IPS DF 19.7 (cell line): ENCODE measurements at regions not wholly inside any gene's neighbourhood (a gene's known extent, or its start where the extent isn't known, plus 50 kb on each side); places are given as distances from the start of the nearest gene placed in this dataset.
"Not testable (repeated sequence)": the region's sequence is repeated elsewhere in the genome, so short reads cannot be mapped to it uniquely, and the experiment has no call there.

Experiments
- DNase-seq: peaks from one replicate; pipeline ENCODE4 v3.0.0-alpha.2; 2013; ENCODE audit warnings: low read depth, low spot score

DNA sequence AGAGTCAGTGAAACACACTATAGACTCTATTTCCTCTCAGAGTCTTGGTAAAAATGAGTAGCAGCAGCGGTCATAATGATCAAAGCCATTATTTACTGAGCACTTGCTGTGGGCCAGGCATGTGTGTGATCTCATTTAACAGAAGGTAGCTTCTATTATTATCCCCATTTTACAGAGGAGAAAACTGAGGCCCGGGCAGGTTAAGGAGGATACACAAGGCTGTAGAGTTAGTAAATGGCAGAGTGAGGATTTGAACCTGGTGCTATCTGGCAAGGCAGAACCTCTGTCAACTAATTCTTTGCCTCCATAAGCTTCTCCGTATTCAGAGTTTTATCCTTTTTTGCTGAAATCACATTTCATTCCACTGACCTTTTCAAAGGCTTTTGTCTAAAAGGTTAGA lies 122.2 kb upstream of the SALL4 start:
- DNase-seq: no peak

DNA sequence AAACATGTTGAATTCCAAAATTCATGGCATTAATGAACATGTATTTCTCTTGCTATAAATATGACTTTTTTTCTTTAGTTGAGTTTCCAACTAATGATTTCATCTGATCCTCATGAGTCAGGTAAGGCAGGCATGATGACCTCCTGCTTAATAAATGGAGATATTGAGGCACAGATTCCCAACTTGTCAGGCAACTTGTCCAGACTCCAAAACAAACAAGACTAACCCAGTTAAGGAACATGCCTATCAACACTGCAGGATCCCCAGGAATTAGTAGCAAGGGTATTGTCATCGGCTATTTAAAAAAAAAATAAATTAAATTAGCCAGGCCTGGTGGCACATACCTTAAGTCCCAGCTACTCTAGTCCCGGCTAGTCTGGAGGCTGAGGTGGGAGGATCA lies 121.3 kb upstream of the SALL4 start:
- DNase-seq: no peak

DNA sequence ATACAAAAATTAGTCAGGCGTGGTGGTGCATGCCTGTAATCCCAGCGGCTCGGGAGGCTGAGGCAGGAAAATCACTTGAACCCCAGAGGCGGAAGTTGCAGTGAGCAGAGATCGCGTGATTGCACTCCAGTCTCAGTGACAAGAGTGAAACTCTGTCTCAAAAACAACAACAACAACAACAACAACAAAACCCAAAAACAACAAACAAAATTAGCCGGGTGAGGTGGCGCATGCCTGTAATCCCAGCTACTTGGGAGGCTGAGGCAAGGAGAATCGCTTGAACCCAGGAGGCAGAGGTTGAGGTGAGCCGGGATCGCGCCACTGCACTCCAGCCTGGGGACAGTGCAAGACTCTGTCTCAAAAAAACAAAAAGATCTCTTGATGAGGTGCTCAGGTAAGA lies 120.5 kb upstream of the SALL4 start:
- not testable (repeated sequence) for DNase-seq

DNA sequence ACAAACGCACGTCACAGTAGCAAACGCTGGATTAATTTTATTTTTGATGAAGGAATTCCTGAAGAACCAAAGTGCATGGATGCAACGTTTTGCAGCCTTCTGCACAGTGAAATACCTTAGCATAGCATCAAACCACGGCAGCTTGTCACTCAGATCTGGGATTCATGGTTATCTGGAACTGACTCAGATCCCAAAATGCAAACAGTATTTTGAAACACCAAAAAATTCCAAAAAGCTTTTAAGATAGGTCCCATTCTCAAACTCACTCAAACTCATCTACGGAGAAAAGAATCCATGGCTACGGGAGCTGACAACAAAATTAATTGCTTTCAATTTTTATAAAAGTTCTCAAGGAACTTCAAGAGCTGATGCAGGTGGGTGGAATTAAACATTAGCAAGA lies 116.2 kb upstream of the SALL4 start:
- no peak for DNase-seq

DNA sequence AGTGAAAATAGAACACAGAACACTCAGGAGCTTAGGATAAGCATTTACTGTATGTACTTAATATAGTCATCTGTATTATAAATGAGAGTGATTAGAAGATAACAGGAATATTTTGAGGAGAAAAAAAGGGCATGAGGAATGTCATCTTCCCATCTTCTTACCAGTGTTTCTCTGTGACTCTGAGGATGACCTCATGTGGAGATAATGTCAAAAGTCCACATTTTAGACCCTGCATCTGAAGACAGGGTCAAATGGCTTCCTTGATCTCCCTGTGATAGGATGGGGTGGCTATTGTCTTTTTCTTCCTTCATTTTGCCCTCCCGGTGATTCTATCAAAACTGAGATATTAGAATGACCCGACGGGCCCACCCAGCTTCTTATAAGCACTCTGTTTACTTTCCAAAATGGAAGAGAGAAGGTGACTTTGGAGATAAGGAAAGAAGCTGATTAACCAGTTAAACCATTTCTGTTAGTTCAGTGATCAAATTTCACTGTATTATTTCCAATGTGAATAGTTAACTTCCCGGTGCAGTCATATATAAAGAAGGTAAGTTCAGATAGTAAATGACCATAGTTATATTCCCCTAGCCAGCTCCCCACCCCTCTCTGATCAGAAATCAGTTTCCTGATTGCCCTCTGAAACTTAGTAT lies 115.7 kb upstream of the SALL4 start:
- no peak for DNase-seq

DNA sequence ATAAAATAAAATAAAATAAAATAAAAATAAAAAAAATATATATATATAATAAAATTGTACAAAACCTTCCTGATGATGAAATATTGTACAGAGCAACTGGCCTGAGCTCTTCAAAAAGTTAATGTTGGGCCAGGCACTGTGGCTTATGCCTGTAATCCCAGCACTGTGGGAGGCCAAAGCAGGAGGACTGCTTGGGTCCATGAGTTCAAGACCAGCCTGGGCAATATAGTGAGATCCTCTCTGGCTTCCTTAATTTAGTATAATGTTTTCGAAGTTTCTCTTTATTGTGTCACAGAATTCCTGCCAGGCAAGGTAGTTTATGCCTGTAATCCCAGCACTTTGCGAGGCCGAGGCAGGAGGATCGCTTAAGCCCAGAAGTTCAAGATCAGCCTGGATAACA lies 113.9 kb upstream of the SALL4 start:
- no peak for DNase-seq

DNA sequence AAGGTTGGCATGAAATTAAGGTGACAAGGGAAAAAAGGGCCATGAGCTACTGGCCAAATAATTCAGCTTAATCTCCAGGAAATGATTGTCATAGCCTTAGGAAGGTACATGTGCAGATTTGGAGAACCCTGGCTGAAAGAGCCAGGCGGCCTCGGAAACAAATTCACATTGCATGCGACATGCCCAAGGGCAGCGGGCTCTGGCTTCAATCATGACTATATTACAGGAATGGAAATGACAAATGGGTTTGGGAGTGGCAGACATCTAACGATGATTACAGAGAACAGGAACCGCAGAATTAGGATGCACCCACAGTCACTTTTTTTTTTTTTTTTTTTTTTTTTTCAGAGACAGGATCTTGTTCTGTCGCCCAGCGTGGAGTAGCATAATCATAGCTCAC lies 112.4 kb upstream of the SALL4 start:
- no peak for DNase-seq

DNA sequence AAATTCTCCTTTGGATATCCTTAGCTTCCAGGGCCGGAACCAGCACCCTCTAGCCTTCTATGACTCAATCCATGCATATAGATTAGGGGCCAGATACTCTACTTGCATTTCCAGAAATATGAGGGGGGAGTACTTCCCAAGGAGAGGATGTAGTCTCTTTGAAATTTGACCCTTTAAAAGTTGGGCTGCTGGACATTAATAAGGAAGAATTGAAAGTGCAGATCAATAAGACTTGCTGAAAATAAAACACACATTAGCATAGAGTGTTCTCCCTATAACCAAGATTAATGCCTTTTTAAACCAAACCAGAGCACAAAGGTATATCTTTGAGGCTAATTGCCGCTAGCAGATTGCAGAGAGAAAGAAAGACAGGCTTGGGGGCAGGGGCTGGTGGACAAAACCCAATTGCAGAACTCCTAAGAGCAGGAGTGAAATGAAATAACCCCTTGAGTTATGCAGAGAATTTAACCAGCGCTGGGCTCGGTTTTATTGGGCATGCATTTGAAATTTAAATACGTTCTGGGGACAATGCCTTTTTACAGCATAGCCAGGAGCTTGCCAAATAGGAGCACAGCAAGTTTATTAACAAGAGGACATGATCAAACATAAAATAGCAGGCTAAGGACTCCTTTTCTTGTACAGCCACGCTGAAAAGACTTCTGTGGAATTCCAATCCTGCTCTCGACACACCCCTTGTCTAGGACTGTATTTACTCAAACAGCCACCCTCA lies 108.2 kb upstream of the SALL4 start:
- DNase-seq: no peak

DNA sequence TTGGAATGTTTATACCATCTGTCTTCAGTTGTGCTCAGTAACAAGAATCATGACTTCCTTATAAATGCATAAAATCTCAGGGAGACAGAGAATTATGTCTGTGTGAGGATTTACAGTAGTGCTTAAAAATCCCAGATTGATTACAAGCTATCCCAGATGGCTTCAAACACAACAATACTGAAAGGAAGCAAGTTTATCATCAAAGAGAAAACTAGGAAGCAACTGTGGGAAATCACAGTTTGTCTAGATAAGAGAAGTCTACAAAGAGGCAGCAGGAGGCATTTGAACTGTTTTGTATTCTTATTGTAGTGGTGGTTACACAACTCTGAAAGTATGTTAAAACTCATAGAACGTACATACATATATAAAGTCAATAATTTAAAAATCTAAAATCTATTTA lies 104.4 kb upstream of the SALL4 start:
- DNase-seq: no peak

DNA sequence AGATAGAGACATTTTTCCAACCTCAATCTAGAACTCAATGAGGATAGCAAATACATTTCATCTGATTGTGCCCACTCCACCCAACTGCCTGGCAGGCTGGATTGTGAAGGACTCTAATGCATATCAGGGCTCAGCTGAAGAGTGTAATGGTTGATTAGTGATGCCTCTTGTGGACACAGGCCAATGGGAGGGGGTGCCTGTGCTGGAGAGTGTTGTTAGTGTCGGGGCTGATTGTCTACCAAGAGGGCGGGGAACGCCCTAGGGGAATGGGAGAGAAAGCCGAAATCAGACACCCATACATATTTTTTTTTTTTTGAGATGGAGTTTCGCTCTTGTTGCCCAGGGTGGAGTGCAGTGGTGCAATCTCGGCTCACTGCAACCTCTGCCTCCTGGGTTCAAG lies 103.7 kb upstream of the SALL4 start:
- no peak for DNase-seq

DNA sequence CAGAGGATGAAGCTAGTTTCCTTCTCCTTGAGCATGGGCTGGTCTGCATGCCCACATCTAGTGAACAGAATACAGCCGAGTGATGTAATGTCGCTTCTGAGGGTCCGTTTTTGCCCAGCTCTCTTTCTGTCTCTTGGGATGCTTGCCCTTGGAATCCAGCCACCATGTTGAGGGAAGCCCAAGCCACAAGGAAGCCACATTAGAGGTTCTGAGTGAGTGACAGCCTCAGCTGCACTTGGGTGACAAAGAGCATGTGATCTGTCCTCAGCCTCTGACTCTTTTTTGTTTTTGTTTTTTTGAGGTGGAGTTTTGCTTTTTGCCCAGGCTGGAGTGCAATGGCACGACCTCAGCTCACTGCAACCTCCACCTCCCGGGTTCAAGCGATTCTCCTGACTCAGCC lies 100.6 kb upstream of the SALL4 start:
- no peak for DNase-seq

DNA sequence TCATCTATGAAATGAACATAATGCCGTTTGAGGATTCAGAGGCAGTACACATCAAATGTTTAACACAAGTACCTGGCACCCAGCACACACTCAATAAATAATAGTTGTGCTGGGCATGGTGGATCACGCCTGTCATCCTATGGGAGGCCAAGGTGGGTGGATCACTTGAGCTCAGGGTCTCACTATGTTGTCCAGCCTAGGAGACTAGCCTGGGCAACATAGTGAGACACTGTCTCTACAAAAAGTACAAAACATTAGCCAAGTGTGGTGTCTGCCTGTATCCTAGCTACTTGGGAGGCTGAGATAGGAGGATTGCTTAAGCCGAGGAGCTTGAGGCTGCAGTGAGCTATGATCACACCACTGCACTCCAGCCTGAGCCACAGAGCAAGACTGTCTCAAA lies 98.1 kb upstream of the SALL4 start:
- no peak for DNase-seq

DNA sequence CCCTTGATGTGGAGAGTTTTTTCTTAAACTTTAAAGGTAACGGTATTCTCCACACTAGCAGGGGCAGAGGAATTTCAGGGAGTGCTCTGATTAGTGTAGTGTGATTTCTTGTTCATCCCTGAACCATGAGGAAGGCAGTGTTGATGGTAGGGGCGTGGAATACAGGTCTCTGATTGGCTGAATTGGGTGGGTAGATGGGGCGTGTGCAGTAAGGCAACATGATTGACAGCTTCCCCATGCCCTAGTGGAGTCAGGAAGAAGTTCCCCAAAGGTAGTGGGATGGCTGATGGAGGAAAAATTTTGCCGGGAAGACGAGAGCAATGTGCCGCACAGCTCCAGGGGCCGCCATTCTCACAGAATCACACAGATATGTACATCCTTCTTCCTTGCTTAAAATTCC lies 97.4 kb upstream of the SALL4 start:
- DNase-seq: peak; percentile 54

DNA sequence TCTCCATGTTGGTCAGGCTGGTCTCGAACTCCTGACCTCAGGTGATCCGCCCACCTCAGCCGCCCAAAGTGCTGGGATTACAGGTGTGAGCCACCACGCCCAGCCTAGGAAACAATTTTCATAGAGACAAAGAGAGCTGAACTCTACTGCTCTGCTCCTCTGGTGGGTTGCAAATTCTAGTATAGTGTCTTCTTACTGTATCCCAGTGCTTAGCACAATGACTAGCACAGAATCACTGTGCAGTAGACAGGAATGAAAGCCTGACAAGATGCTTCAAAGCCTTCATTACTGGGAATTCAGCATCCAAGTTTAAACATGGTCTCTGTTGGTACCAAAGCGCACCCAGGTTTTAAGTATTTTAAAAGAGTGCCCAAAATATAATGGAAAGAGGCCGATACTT lies 96.5 kb upstream of the SALL4 start:
- no peak for DNase-seq

DNA sequence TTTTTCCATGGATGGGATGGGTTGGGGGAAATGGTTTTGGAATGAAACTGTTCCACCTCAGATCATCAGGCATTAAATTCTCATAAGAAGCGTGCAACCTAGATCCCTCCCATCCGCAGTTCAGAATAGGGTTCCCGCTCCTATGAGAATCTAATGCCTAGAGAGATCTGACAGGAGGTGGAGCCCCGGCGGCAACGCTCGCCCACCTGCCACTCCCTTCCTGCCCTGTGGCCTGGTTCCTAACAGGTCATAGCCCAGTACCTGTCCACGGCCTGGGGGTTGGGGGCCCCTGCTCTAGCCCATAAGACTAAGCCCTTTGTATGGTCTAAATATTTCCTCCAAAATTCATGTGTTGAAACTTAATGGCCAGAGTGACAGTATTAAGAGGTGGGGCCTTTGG lies 92.3 kb upstream of the SALL4 start:
- no peak for DNase-seq

DNA sequence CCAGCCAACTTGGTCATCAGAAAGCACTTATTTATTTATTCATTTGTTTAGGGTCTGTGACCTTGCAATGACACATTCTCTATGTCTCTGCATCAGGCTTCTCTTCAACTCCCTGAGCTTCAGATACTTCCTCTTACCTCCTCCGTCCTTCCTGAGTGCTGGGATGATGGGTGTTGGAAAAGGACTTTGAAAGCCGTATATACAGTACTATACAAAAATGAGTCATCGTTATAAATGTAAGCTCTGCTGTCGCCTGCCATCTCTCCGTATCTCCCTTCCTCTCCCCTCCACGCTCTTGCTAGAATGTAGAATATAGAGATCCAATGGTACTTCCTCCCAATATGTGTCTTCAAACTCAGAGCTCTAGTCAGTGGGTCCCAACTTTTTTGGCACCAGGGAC lies 91.9 kb upstream of the SALL4 start:
- DNase-seq: no peak

DNA sequence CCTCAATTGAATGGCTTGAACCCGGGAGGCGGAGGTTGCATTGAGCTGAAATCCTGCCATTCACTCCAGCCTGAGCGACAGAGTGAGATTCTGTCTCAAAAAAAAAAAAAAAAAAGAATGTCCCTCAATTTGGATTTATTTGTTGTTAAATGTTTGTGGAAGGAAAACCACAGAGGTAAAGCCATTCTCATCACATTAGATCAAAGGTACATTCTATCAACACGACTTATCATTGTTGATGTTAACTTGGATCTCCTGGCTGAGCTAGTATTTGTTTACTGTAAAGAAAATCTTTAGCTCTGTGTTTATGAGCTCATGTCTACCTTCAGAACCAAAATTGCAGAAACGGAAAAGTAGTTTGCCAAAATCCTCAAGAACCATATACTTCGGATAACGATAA lies 91.4 kb upstream of the SALL4 start:
- no peak for DNase-seq

DNA sequence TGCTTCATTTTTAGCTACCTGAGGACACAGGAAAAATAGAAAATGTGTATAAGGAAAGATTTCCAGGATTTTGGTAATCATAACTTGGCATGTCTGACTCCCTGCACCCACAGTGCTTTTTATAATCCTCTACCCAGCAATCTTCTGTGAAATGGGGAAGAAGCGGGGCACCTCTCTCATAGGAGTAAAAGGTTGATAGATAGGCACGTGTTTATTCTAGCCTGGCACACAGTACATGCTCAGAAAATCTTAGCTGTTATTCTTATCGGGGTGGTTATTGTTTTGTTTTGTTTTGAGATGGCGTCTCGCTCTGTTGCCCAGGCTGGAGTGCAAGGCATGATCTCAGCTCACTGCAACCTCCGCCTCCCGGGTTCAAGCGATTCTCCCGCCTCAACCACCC lies 87.7 kb upstream of the SALL4 start:
- DNase-seq: no peak

DNA sequence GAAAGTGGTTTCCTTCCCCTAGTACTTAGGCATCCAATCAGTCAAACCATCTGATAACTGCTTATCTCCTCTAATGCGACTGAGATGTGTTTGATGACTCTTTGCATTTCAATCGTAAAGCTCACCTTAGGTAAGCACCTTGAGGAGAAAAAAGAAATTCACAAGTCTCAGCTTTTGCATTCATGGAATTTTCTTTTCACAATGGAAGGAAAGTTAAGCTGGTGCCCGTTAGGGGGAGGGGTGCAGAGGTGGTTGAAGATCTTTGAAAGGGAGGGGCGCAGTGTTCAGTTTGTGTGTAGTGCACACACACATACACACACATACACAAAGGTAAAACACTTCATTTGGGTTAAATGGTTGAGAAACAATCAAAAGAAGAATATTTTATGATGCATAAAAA lies 87.1 kb upstream of the SALL4 start:
- DNase-seq: peak; percentile 50

DNA sequence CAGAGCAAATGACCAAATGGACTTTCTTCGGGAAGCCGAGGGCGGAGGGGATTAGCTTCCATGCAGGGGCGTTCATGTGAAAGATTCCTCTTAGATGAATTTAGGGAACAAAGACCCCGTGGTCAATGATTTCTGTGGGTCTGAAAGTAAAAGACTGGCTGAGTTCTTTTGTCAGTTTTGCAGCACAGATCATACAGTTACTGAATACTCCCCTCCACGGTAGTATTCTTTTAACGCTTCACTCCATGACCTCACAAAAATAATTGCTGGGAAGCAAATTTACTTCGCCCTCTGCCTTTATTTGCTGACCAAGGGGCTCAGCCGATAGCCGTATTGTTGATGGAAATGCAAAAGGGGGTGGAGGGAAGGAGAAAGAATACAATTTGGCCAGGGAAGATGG lies 86.0 kb upstream of the SALL4 start:
- DNase-seq: no peak

DNA sequence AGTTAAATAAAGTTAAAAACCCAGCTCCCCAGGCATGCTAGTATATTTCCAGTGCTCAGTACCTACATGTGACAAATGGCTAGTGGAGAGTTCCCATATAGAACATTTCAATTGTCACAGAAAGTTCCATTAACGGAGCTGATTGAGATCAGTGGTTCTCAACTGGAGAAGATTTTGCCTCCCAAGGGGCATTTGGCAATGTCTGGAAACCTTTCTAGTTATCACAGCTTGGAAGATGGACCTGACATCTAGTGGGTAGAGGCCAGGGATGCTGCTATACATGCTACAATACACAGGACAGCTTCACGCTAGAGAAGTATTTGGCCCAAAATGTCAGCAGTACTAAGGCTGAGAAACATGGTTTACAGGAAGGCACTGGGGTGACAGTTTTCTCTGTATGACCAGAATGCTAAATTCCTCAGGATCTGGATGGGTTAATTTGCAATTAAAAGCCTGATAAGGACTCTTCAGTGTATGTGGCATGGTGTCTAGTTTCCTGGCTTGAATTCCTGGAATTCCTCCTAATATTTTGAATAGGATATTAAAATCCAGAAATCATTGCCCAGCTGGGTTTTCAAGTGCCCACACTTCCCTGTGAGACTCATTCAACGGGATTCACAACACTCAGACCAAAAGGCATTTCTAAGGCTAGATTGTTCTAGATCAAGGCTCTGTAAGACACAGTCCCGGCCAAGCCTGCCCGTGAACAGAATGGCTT lies 84.7 kb upstream of the SALL4 start:
- no peak for DNase-seq

DNA sequence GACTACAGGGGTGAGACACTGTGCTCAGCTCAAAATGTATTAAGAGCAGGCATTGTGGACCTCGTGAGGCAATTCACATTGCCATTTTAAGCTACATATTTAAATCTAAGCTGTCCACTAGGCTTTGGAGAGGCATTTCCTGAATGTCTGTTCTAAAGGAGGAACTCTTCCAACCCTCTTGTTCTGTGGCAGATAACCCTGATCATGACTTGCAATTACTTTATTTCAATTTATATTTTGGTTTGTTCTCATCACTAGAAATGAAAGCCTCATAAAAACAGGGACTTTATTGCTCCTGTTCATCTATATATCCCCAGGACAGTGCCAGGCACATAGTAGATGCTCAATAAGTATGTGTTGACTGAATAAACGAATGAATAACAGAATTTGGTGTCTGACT lies 84.0 kb upstream of the SALL4 start:
- DNase-seq: no peak

DNA sequence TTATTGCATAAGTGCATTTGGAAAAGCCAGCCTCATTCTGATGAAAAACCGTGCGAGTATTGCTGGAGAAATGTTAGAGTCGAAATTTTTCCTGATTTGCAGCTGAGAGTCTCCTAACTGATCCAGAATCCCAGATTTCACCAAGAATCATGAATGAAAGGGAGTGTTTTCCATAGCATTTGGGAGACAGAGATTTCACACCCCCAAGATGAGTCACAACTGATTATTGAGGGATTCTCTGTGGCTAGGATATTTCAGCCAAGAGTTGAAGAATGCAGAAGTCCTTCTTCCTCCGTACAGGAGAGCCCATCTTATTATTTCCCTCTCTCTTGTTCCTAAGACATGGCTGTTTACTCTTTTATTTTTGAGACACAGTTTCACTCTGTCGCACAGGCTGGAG lies 82.2 kb upstream of the SALL4 start:
- no peak for DNase-seq
